GM23338 (cell line): ENCODE measurements at regions not wholly inside any gene's neighbourhood (a gene's known extent, or its start where the extent isn't known, plus 50 kb on each side); places are given as distances from the start of the nearest gene placed in this dataset.

Experiments used
- ATAC-seq: fragments of 200-7000 bp; cut with Tn5 transposase; 3 replicates; pipeline ENCODE4 v1.9.1; 2020
- DNase-seq: peaks from one replicate; pipeline ENCODE4 v3.0.0-alpha.2; 2015; ENCODE audit warnings: low spot score
- H2AFZ ChIP-seq: fragments of 200-600 bp; sonication (generic); 2 replicates; pipeline ENCODE4 v1.8.0; 2016; ENCODE audit warnings: antibody characterized with exemption, mild to moderate bottlenecking, moderate library complexity
- H3F3A ChIP-seq: fragments of 200-600 bp; sonication (generic); replicated peaks from 2 replicates; pipeline ENCODE4 v1.8.0; 2017; ENCODE audit warnings: antibody characterized with exemption, mixed run types, low read depth
- H3K27ac ChIP-seq: fragments of 200-600 bp; sonication (generic); 2 replicates; pipeline ENCODE4 v1.6.1; 2016; ENCODE audit warnings: low read depth
- H3K27me3 ChIP-seq: fragments of 200-600 bp; sonication (generic); 2 replicates; pipeline ENCODE4 v1.8.0; 2016; ENCODE audit warnings: mild to moderate bottlenecking, mixed run types, moderate library complexity; ENCODE audit not compliant: insufficient read depth
- H3K36me3 ChIP-seq: fragments of 200-600 bp; sonication (generic); 2 replicates; pipeline ENCODE4 v1.8.0; 2016; ENCODE audit warnings: mild to moderate bottlenecking; ENCODE audit not compliant: insufficient read depth
- H3K4me1 ChIP-seq: fragments of 200-600 bp; sonication (generic); 2 replicates; pipeline ENCODE4 v1.8.0; 2016; ENCODE audit warnings: mild to moderate bottlenecking, moderate library complexity; ENCODE audit not compliant: insufficient read depth
- H3K4me2 ChIP-seq: fragments of 200-600 bp; sonication (generic); 2 replicates; pipeline ENCODE4 v1.7.1; 2017; ENCODE audit warnings: mixed run types
- H3K4me3 ChIP-seq: fragments of 200-600 bp; sonication (generic); 2 replicates; pipeline ENCODE4 v1.6.1; 2016; ENCODE audit warnings: mixed run types
- H3K79me2 ChIP-seq: fragments of 200-600 bp; sonication (generic); replicated peaks from 2 replicates; pipeline ENCODE4 v1.8.0; 2017; ENCODE audit warnings: mild to moderate bottlenecking; ENCODE audit not compliant: insufficient read depth
- H3K9me2 ChIP-seq: fragments of 200-600 bp; sonication (generic); 2 replicates; pipeline ENCODE4 v1.8.0; 2017; ENCODE audit not compliant: insufficient read depth
- H4K20me1 ChIP-seq: fragments of 200-600 bp; sonication (generic); replicated peaks from 2 replicates; pipeline ENCODE4 v1.8.0; 2017; ENCODE audit warnings: mild to moderate bottlenecking; ENCODE audit not compliant: insufficient read depth
- H3K27ac Mint-ChIP-seq: 2 replicates; pipeline ENCODE4 v1.8.0; 2020; ENCODE audit warnings: inconsistent platforms, mild to moderate bottlenecking, moderate library complexity, mixed read lengths
- H3K27me3 Mint-ChIP-seq: 3 replicates; pipeline ENCODE4 v1.8.0; 2022; ENCODE audit warnings: low read depth, mild to moderate bottlenecking, moderate library complexity, mixed read lengths, inconsistent platforms; ENCODE audit not compliant: insufficient read depth, poor library complexity
- H3K36me3 Mint-ChIP-seq: 3 replicates; pipeline ENCODE4 v1.8.0; 2021; ENCODE audit warnings: low read depth, mild to moderate bottlenecking, inconsistent platforms, moderate library complexity, mixed read lengths
- H3K4me1 Mint-ChIP-seq: 3 replicates; pipeline ENCODE4 v1.8.0; 2020; ENCODE audit warnings: mild to moderate bottlenecking, inconsistent platforms, mixed read lengths
- H3K4me3 Mint-ChIP-seq: 3 replicates; pipeline ENCODE4 v1.8.0; 2021; ENCODE audit warnings: moderate library complexity, mild to moderate bottlenecking, inconsistent platforms, mixed read lengths
- H3K9me3 Mint-ChIP-seq: 3 replicates; pipeline ENCODE4 v1.8.0; 2020; ENCODE audit warnings: moderate library complexity, mild to moderate bottlenecking, inconsistent platforms, mixed read lengths
- CREB1 ChIP-seq: fragments of 250-450 bp; sonication (Bioruptor Pico); IDR thresholded peaks from 2 replicates; pipeline ENCODE4 v1.5.0; 2020; ENCODE audit warnings: low read depth, mild to moderate bottlenecking, moderate library complexity
- ETS1 ChIP-seq: IDR thresholded peaks from 2 replicates; pipeline ENCODE4 v1.6.1; 2016; ENCODE audit warnings: antibody characterized with exemption
- EZH2 ChIP-seq: fragments of 200-600 bp; sonication (generic); IDR thresholded peaks from one replicate; pipeline ENCODE4 v1.8.0; 2017; ENCODE audit warnings: antibody characterized with exemption, mild to moderate bottlenecking, low read depth; ENCODE audit not compliant: unreplicated experiment
- EZH2phosphoT487 ChIP-seq: fragments of 200-600 bp; sonication (generic); IDR thresholded peaks from one replicate; pipeline ENCODE4 v1.8.1; 2018; ENCODE audit warnings: antibody characterized with exemption; ENCODE audit not compliant: unreplicated experiment
- JUNB ChIP-seq: IDR thresholded peaks from one replicate; pipeline ENCODE4 v1.6.1; 2016; ENCODE audit warnings: antibody characterized with exemption; ENCODE audit not compliant: unreplicated experiment
- NANOG ChIP-seq: IDR thresholded peaks from 2 replicates; pipeline ENCODE4 v1.6.1; 2016; ENCODE audit warnings: antibody characterized with exemption, borderline replicate concordance
- POLR2AphosphoS5 ChIP-seq: IDR thresholded peaks from 2 replicates; pipeline ENCODE4 v1.6.1; 2016; ENCODE audit warnings: antibody characterized with exemption, low read depth
- REST ChIP-seq: IDR thresholded peaks from one replicate; pipeline ENCODE4 v1.6.1; 2018; ENCODE audit warnings: antibody characterized with exemption; ENCODE audit not compliant: unreplicated experiment
- STAT1 ChIP-seq: IDR thresholded peaks from one replicate; pipeline ENCODE4 v1.6.1; 2016; ENCODE audit warnings: antibody characterized with exemption; ENCODE audit not compliant: unreplicated experiment
- ZNF114 ChIP-seq: fragments of 250-450 bp; sonication (Bioruptor Pico); IDR thresholded peaks from 2 replicates; pipeline ENCODE4 v1.5.0; 2020; ENCODE audit warnings: mild to moderate bottlenecking, moderate library complexity
- ZNF331 ChIP-seq: fragments of 250-450 bp; sonication (Bioruptor Pico); IDR thresholded peaks from 2 replicates; pipeline ENCODE4 v1.5.0; 2020; ENCODE audit warnings: low read depth, mild to moderate bottlenecking, moderate library complexity

- no peak for TF ChIP-seq ETS1
- no peak for TF ChIP-seq REST
- TF ChIP-seq JUNB: no peak
- no peak for TF ChIP-seq EZH2
Measured at GRCh38 chr14:58912799-58913432, 275.2 kb downstream of the DACT1 start (continued).

DNA sequence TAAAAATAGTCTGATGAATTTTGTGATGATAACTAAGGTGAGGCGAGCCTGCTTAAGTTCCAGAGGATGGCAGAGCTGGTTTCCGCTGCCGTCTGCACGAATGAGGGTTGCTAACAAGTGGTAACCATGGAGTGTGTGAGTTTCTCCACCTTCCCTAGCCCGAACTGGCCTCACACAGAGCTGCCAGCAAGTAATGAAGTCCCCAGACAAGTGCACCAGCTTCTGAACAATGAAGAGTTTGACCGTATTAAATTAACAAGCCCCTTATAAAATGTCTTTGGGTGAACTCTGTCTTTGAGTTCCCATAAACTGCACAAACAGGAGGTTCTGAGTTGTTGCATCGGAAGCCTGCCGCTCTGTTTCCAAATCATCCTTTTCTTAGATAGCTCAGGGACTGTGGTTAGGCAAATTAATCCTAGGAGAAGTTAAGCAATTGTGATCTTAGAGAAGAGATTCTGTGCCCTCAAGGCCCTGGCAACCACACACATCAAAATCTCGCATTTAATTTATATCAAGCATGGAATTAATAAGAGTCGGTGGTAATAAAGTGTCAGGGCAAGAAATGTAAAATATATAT is 274.1 kb upstream of the DAAM1 start:
- ATAC-seq: peak; percentile 48; the same call in 2 of the 3 replicates
- no peaks in the 10 kb centered on the region for H3K4me1 ChIP-seq
- no peak overlapping the region for H3K27ac ChIP-seq
- TF ChIP-seq ZNF331 (CRISPR knock-in tag) (no peak), ZNF114 (CRISPR knock-in tag) (no peak), NANOG (no peak), EZH2phosphoT487 (no peak), ETS1 (no peak), EZH2 (no peak), POLR2AphosphoS5 (no peak), CREB1 (CRISPR knock-in tag) (no peak), REST (no peak), STAT1 (no peak)

More for the DNA sequence above, 274.1 kb upstream of the DAAM1 start:
- no peaks in the 10 kb centered on the region for H3K9me2 ChIP-seq
- H3K4me2 ChIP-seq: no peak overlapping the region
- no peaks in the 10 kb centered on the region for H3K9me3 Mint-ChIP-seq
- 0 out of 3 replicates have a peak, but pooled peaks cover 2% of the 10 kb centered on the region for H3K4me1 Mint-ChIP-seq
- no peaks in the 10 kb centered on the region for H3F3A ChIP-seq
- H3K4me3 ChIP-seq: no peak overlapping the region
- no peaks in the 10 kb centered on the region for H3K36me3 ChIP-seq
- H3K27me3 Mint-ChIP-seq: peaks cover 2% of the 10 kb centered on the region
- no peaks in the 10 kb centered on the region for H4K20me1 ChIP-seq
- no peaks in the 10 kb centered on the region for H3K27me3 ChIP-seq
- no peaks in the 10 kb centered on the region for H3K79me2 ChIP-seq
- no peak overlapping the region for H3K4me3 Mint-ChIP-seq
- DNase-seq: peak; percentile 3
- H3K27ac Mint-ChIP-seq: no peak overlapping the region
- H2AFZ ChIP-seq: no peak overlapping the region; the same call in 1 of the 2 replicates
- H3K36me3 Mint-ChIP-seq: no peaks in the 10 kb centered on the region
